Right renal pelvis (tissue), 4 donors: ENCODE measurements at regions not wholly inside any gene's neighbourhood (a gene's known extent, or its start where the extent isn't known, plus 50 kb on each side); places are given as distances from the start of the nearest gene placed in this dataset.

Experiments used
- DNase-seq, 4 donors: peaks; one replicate each; pipeline ENCODE4 v3.0.0-alpha.2; 2013; ENCODE audit warnings: low read depth in 4 of 4, low spot score in 3 of 4, missing footprints in 1 of 4

DNA sequence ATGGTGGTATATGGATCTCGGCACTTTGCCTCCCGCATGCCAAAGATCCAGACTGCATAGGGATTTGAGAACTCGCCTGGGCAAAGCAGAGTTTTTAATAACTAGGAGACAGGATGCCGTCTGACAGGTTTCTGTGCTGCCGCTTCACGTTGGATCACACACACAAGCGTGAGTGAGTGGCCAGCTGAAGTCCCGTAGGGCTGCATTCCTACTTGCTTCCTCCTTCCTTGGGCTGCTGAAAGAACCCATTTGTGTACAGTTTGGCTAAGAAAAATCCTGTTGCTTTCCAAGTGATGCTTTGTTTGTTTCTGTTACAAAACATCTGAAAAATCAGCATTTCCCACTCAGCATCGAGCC, 604.3 kb upstream of the CFAP20DC start:
- no peak for DNase-seq

DNA sequence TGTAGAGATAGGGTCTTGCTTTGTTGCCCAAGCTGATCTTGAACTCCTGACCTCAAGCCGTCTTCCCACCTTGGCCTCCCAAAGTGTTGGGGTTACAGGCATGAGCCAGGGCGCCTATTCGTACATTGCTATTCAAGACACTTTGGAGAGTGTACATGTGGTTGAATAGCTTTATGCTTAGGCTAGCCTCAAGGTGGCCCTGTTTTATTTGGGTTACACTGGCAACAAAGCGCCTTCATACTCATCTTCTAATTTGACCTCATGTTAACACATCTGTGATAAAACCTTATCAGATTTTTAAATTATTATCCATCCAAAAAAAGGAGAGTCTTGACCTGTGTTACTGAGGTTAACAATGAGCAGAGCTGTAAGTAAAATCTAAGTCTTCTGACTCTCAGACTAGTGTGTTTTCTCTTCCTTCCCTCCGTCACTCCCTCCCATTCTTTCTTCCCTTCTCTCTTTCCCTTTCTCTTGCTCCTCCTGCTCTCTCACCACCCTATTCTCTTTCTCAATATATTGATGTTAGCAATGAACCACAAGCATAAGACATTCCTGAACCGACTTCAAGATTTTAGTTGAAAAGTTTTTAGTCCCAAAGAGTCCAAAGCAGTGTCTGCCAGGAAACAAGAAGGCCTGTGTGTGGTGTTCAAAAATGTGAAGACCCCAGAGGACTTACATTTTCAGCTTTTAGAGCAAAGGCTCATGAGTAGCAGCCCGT, 603.7 kb upstream of the CFAP20DC start:
- no peak for DNase-seq

GRCh38 chr3:59644479-59645402, 594.9 kb upstream of the CFAP20DC start:
- no peak for DNase-seq

DNA sequence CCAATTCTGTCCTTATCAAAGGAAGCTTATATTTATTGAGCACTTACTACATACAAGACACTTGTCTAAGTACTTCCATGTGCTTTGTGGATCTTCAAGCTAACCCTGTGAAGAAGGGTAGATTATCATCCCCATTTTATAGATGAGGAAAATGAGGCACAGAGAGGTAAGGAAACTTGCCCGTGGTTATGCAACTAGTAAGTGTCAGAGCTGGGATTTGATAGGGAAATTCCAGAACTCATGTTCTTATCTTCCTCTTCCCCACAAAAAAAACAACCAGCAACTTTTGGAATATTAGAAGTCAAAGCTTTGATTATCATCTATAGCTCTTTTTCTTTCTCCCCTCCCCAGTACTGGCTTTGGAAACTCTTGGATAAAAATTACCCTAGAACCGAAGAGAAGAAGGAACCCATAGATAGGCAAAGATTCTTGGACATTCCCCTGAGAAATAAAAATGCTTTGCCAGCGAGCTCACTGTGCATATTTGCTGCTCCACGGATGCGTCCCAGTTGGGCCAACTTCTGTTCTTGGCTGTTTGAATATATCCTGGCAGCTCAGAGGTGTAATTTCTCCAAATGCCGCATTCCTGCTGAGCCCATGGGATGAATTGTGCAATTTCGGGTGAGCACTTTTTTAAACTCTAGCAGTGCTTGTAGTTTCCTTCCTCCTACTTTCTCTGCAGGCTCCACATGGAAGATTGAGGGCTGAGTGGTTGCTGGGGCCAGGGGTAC, 591.5 kb upstream of the CFAP20DC start:
- no peak for DNase-seq

DNA sequence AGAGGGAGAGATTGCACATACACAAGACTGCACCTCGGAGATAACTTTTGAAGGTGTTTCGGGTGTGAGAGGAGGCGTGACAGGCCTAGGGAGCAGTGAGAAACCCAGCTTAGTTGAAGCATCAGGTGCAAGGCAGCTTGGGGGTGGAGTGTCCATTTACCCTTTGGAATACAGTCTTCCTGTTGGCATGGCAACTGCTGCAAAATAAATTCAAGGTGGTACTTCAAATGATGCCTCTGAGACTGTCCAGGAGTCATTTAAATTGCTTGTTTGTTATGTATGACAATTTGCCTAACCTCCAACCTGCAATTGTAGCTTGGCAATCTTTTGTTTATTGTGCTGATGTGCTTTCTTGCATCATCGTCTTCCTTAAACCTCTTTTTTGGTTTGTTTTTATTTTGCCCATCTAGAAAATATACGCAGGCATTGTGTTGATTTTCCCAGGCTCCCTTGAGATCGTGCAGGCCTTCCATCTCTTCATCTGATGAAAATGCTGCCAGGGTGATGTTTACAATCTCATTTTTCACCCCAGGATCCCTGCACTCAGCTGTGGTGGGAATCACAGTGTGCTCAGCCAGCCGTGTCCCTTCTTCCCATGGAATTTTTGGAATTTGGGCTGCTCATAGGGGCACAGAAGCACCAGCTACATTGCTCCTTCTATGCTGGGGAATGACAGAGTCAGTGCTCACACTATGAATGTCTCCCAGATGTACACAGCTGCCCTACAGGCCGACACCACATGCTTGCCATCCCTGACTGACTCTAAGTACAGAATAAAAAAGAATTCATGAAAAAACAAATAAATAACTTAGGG, 583.1 kb upstream of the CFAP20DC start:
- DNase-seq: peak in 1 of 4 donors; percentile 43

GRCh38 chr3:59631482-59631881, 581.7 kb upstream of the CFAP20DC start:
- no peak for DNase-seq

GRCh38 chr3:59621037-59621436, 571.2 kb upstream of the CFAP20DC start:
- DNase-seq: no peak

DNA sequence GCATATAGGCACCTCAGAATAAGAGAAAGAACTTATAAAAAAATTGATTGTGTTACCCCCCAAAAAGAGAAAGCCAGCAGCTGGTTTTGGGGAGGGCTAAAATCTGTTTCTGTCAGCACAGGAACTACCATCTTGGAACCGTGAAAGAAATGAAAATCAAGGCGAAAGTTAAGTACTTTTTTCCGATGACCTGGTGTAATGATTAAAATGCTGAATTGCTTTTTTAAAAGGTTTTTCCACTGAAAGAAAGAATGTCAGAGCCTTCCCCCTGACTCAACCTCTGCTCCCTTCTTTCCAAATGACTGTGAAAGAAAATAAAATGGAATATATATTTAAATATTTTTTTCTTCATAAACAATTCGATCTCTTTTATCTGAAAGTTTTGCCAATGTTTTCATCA, 570.5 kb upstream of the CFAP20DC start:
- DNase-seq: no peak

DNA sequence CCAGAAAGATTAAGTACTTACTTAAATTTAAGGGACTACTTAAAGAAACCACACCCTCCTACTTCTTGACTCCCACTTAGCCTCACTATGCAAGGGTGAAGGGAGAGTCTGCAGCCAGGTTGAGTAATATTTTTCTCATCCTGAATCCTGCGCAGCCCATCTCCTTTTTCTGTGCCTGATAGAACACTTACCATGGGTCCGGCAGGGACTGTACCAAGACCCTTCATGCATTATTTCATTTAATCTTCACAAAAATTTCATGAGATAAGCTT, 562.6 kb upstream of the CFAP20DC start:
- no peak for DNase-seq

DNA sequence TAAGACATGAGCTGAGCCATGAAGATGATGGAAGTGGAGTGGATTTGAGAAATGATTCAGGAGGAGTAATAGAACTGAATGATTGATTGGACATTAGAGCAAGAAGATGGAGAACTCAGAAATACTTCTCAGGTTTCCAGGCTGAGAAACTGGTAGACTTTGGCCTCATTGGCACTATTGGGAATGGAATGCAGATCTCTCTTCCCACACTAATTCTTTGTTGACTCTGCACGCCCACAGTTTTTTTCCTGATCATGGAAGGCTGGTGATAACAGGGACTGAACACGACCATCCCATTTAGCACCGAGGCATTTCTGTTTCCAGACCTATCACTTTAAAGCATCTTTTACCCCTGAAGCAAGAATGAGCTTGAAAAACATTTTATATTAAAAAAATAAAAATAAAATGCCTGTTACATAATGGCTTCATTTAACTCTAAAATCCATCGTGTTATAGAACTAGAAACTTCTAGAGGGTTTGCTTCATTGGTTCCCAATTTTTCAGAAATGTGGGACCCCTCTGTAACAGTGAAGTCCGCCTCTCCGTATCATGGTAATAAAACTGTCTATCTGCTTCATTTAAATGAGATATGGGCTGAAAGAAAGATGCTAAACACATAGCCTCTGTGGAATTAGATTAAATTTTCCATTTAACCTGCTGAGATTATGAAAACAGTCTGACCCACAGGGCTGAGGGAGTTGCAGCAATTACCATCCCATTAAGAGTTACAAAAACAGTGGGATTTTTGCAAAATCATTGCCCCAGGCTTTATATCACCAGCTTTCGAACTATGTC, 562.0 kb upstream of the CFAP20DC start:
- no peak for DNase-seq

- DNase-seq: peak in 2 of 4 donors; percentile 49 to 52
Observed at GRCh38 chr3:59609657-59610348, 560.0 kb upstream of the CFAP20DC start.

GRCh38 chr3:59608356-59608755, 558.5 kb upstream of the CFAP20DC start:
- DNase-seq: no peak

GRCh38 chr3:59607656-59608055, 557.8 kb upstream of the CFAP20DC start:
- no peak for DNase-seq

- no peak for DNase-seq
Observed at GRCh38 chr3:59606638-59607266, 556.9 kb upstream of the CFAP20DC start.

- DNase-seq: no peak
Observed at GRCh38 chr3:59605944-59606534, 556.2 kb upstream of the CFAP20DC start.

GRCh38 chr3:59605318-59605717, 555.5 kb upstream of the CFAP20DC start:
- DNase-seq: no peak

GRCh38 chr3:59601486-59601885, 551.7 kb upstream of the CFAP20DC start:
- no peak for DNase-seq

DNA sequence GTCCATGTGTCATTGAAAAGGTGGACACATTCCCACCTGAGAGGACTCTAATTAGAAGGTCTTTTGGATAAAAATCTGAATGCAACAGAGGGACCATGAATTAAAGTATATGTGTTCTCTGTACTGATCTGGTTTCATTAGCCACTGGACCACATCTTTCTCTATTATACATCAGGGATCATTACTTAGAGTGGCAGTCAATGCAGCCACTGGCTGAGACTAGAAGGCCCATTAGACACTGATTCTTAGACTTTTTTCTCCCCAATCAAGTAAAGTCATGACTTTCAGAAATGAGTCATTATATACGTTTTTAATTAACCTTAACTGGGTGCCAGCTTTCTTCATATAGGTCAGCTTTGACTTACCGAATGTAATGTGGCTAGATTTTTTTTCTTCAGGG, 550.8 kb upstream of the CFAP20DC start:
- DNase-seq: no peak
